B cell (primary cell): ENCODE measurements at regions not wholly inside any gene's neighbourhood (a gene's known extent, or its start where the extent isn't known, plus 50 kb on each side); places are given as distances from the start of the nearest gene placed in this dataset.

Experiments
- ATAC-seq: fragments of 200-7000 bp; cut with Tn5 transposase; one replicate; pipeline ENCODE4 v1.10.0; 2021; ENCODE audit warnings: low read depth, mild to moderate bottlenecking, moderate number of reproducible peaks, moderate library complexity
- CTCF ChIA-PET: fragments of 350-600 bp; sonication (Branson Sonifier 250); formaldehyde crosslinking; loops from one replicate; lab custom pipeline; 2021; ENCODE audit warnings: antibody characterized with exemption, inconsistent platforms; lab: Charles Lee
- POLR2A ChIA-PET: fragments of 350-600 bp; sonication (Branson Sonifier 250); formaldehyde crosslinking; loops from one replicate; lab custom pipeline; 2021; ENCODE audit warnings: antibody characterized with exemption; lab: Charles Lee
- DNase-seq: peaks from one replicate; pipeline ENCODE4 v3.0.0; 2013
- H2AFZ ChIP-seq: 2 replicates; pipeline ENCODE4 v1.6.1; 2012; ENCODE audit warnings: mild to moderate bottlenecking, low read depth, low read length; ENCODE audit not compliant: insufficient read depth, poor library complexity, severe bottlenecking
- H3K27ac ChIP-seq, 2 donors: 1 replicate in 1 of 2; 2 replicates in 1 of 2; pipeline ENCODE4 v1.5.1; 2012 to 2013; ENCODE audit warnings: low read length in 2 of 2, mild to moderate bottlenecking in 2 of 2, moderate library complexity in 1 of 2
- H3K27me3 ChIP-seq, 4 experiments: fragments of 200-600 bp in 1 of 4; sonication (generic) in 1 of 4; replicated peaks in 1 of 4; 1 replicate in 2 of 4; 2 replicates in 2 of 4; pipeline versions ENCODE4 v1.6.1 to v1.7.0; 2013 to 2016; ENCODE audit warnings: low read length in 3 of 4, mild to moderate bottlenecking in 2 of 4, mixed read lengths in 1 of 4, moderate library complexity in 1 of 4; ENCODE audit not compliant: insufficient read depth in 4 of 4, control insufficient read depth in 3 of 4; ENCODE audit errors: control extremely low read depth in 1 of 4
- H3K36me3 ChIP-seq, 2 experiments: replicated peaks in 1 of 2; 1 replicate in 1 of 2; 2 replicates in 1 of 2; pipeline versions ENCODE4 v1.6.1 to v1.7.1; 2013; ENCODE audit warnings: low read length in 1 of 2; ENCODE audit not compliant: insufficient read depth in 2 of 2, control insufficient read depth in 1 of 2; ENCODE audit errors: control extremely low read depth in 1 of 2, extremely low read depth in 1 of 2
- H3K4me1 ChIP-seq, 2 donors: fragments of 200-600 bp in 1 of 2; sonication (generic) in 1 of 2; 1 replicate in 1 of 2; 2 replicates in 1 of 2; pipeline versions ENCODE4 v1.5.1 to v1.6.1; 2013 to 2017; ENCODE audit warnings: low read length in 2 of 2; ENCODE audit not compliant: control insufficient read depth in 2 of 2, insufficient read depth in 2 of 2
- H3K4me2 ChIP-seq: replicated peaks from 2 replicates; pipeline ENCODE3; 2012; ENCODE audit warnings: mild to moderate bottlenecking, low read depth, low read length; ENCODE audit not compliant: poor library complexity, severe bottlenecking
- H3K4me3 ChIP-seq, 5 experiments: fragments of 200-600 bp in 1 of 5; sonication (generic) in 1 of 5; 1 replicate in 3 of 5; 2 replicates in 2 of 5; pipeline versions ENCODE4 v1.5.1 to v1.7.0; 2011 to 2016; ENCODE audit warnings: low read length in 4 of 5, mild to moderate bottlenecking in 4 of 5, low read depth in 2 of 5, control low read depth in 1 of 5, moderate library complexity in 1 of 5; ENCODE audit not compliant: insufficient read depth in 1 of 5; ENCODE audit errors: control extremely low read depth in 1 of 5, extremely low read depth in 1 of 5
- H3K79me2 ChIP-seq: fragments of 200-600 bp; sonication (generic); one replicate; pipeline ENCODE4 v1.6.0; 2016; ENCODE audit warnings: low read length; ENCODE audit not compliant: control insufficient read depth, insufficient read depth
- H3K9ac ChIP-seq: fragments of 200-600 bp; sonication (generic); 2 replicates; pipeline ENCODE4 v1.6.1; 2017; ENCODE audit warnings: mild to moderate bottlenecking, low read length, moderate library complexity
- H3K9me3 ChIP-seq, 3 donors: one replicate each; pipeline versions ENCODE4 v1.6.1 to v1.7.1; 2013; ENCODE audit warnings: low read length in 2 of 3; ENCODE audit not compliant: control insufficient read depth in 2 of 3, insufficient read depth in 1 of 3; ENCODE audit errors: control extremely low read depth in 1 of 3
- H4K20me1 ChIP-seq: 2 replicates; pipeline ENCODE4 v1.6.0; 2012; ENCODE audit warnings: mild to moderate bottlenecking, low read length; ENCODE audit not compliant: insufficient read depth, control insufficient read depth, poor library complexity, severe bottlenecking
- H3K27ac Mint-ChIP-seq: one replicate; pipeline ENCODE4 v1.8.0; 2021; ENCODE audit warnings: mixed read lengths
- H3K27me3 Mint-ChIP-seq: one replicate; pipeline ENCODE4 v1.8.0; 2021; ENCODE audit warnings: mixed read lengths
- H3K4me1 Mint-ChIP-seq: one replicate; pipeline ENCODE4 v1.8.0; 2021; ENCODE audit warnings: mixed read lengths
- H3K4me3 Mint-ChIP-seq: one replicate; pipeline ENCODE4 v1.8.0; 2021; ENCODE audit warnings: mixed read lengths
- H3K9me3 Mint-ChIP-seq: one replicate; pipeline ENCODE4 v1.8.0; 2022; ENCODE audit warnings: mixed read lengths; ENCODE audit not compliant: insufficient read depth
- CTCF ChIP-seq: fragments of 200-600 bp; IDR thresholded peaks from one replicate; pipeline ENCODE4 v1.8.0; 2022; ENCODE audit warnings: antibody characterized with exemption, mild to moderate bottlenecking
- EZH2 ChIP-seq: IDR thresholded peaks from 2 replicates; pipeline ENCODE4 v1.6.1; 2012; ENCODE audit warnings: borderline replicate concordance, low read depth, mild to moderate bottlenecking, moderate library complexity, low read length; ENCODE audit not compliant: insufficient read depth, poor library complexity, severe bottlenecking
- WGBS: methylation state at CpG from one replicate; pipeline ENCODE4 v1.1.5; 2013; ENCODE audit warnings: missing lambda C conversion rate; ENCODE audit not compliant: insufficient coverage; 5-methylcytosine and 5-hydroxymethylcytosine counted together
- intact Hi-C: fragments of 100-400 bp; cut with micrococcal nuclease; formaldehyde crosslinking; loops from one replicate; pipeline ENCODE4 v1.10.0; 2022

- H3K4me1 Mint-ChIP-seq = no peaks in the 10 kb centered on the region
- WGBS = 92% methylated on average over 2 of the region's 3 CpGs
- H3K27ac Mint-ChIP-seq = no peak overlapping the region
- intact Hi-C loops = no loop called here
- peaks cover 0 to 6% (median 1%) of the 10 kb centered on the region in 3 donors for H3K9me3 ChIP-seq
- H3K36me3 ChIP-seq = no peaks in the 10 kb centered on the region
- no peaks in the 10 kb centered on the region for H3K79me2 ChIP-seq
- no peak overlapping the region for H2AFZ ChIP-seq
- ChIA-PET CTCF (no interaction called here), POLR2A (no interaction called here)
- no peak overlapping the region for H3K4me3 Mint-ChIP-seq
- DNase-seq (no peak), ATAC-seq (no peak)
- no peak overlapping the region for H3K9ac ChIP-seq
- no peak overlapping the region for H3K27ac ChIP-seq
- no peaks in the 10 kb centered on the region for H3K27me3 Mint-ChIP-seq
- no peaks in the 10 kb centered on the region for H3K4me1 ChIP-seq
- no peak for TF ChIP-seq CTCF
- TF ChIP-seq EZH2 = no peak
- no peak overlapping the region for H3K4me2 ChIP-seq
- no peaks in the 10 kb centered on the region for H3K27me3 ChIP-seq
- H3K4me3 ChIP-seq = no peak overlapping the region
- H4K20me1 ChIP-seq = no peaks in the 10 kb centered on the region
- H3K9me3 Mint-ChIP-seq = peaks cover 1% of the 10 kb centered on the region
These were observed 171.1 kb upstream of the PPARGC1A start for GRCh38 chr4:24060932-24061331.

GRCh38 chr4:24059839-24060238, 170.0 kb upstream of the PPARGC1A start:
- TF ChIP-seq CTCF (no peak), EZH2 (no peak)
- H2AFZ ChIP-seq = no peak overlapping the region
- ChIA-PET POLR2A (no interaction called here), CTCF (no interaction called here)
- no peaks in the 10 kb centered on the region for H3K4me1 ChIP-seq
- no peak overlapping the region for H3K27ac Mint-ChIP-seq
- intact Hi-C loops = no loop called here
- no peaks in the 10 kb centered on the region for H3K27me3 Mint-ChIP-seq
- peaks cover 0 to 6% (median 1%) of the 10 kb centered on the region in 3 donors for H3K9me3 ChIP-seq
- no peaks in the 10 kb centered on the region for H3K79me2 ChIP-seq
- H3K27ac ChIP-seq = no peak overlapping the region
- WGBS = 97% methylated on average over 5 of the region's 5 CpGs
- no peak for ATAC-seq
- no peaks in the 10 kb centered on the region for H3K4me1 Mint-ChIP-seq
- peaks cover 1% of the 10 kb centered on the region for H3K9me3 Mint-ChIP-seq
- H3K27me3 ChIP-seq = no peaks in the 10 kb centered on the region
- H3K4me3 ChIP-seq = no peak overlapping the region
- no peak overlapping the region for H3K9ac ChIP-seq
- no peak overlapping the region for H3K4me3 Mint-ChIP-seq
- H4K20me1 ChIP-seq = no peaks in the 10 kb centered on the region
- H3K4me2 ChIP-seq = no peak overlapping the region
- no peak for DNase-seq
- no peaks in the 10 kb centered on the region for H3K36me3 ChIP-seq
